Liver (tissue), 3 donors: ENCODE measurements at regions not wholly inside any gene's neighbourhood (a gene's known extent, or its start where the extent isn't known, plus 50 kb on each side); places are given as distances from the start of the nearest gene placed in this dataset.

Experiments
- ATF3 ChIP-seq: IDR thresholded peaks from 2 replicates; pipeline ENCODE4 v1.6.1; 2016; ENCODE audit warnings: antibody characterized with exemption
- CTCF ChIP-seq: fragments of 150-350 bp; IDR thresholded peaks from 2 replicates; pipeline ENCODE4 v1.5.1; 2017; ENCODE audit warnings: improper control_type of control experiment, low read depth, low read length; ENCODE audit not compliant: missing input control
- EGR1 ChIP-seq, 2 donors: IDR thresholded peaks; 2 replicates each; pipeline ENCODE4 v1.6.1; 2016 to 2018; ENCODE audit warnings: antibody characterized with exemption in 2 of 2, low read depth in 2 of 2
- FOXA1 ChIP-seq: IDR thresholded peaks from 2 replicates; pipeline ENCODE4 v1.6.1; 2016; ENCODE audit warnings: antibody characterized with exemption
- GABPA ChIP-seq, 2 donors: IDR thresholded peaks in 1 of 2; conservative IDR thresholded peaks in 1 of 2; 2 replicates each; pipeline ENCODE4 v1.6.1; 2016; ENCODE audit warnings: antibody characterized with exemption in 2 of 2, mild to moderate bottlenecking in 1 of 2, moderate library complexity in 1 of 2
- JUND ChIP-seq, 2 donors: IDR thresholded peaks; 2 replicates each; pipeline ENCODE4 v1.6.1; 2016; ENCODE audit warnings: antibody characterized with exemption in 2 of 2
- MAX ChIP-seq: IDR thresholded peaks from 2 replicates; pipeline ENCODE4 v1.6.1; 2016; ENCODE audit warnings: antibody characterized with exemption
- RAD21 ChIP-seq, 2 donors: IDR thresholded peaks; 2 replicates each; pipeline ENCODE4 v1.6.1; 2016; ENCODE audit warnings: antibody characterized with exemption in 2 of 2, mild to moderate bottlenecking in 2 of 2
- REST ChIP-seq: IDR thresholded peaks from 2 replicates; pipeline ENCODE4 v1.6.1; 2016; ENCODE audit warnings: antibody characterized with exemption, mild to moderate bottlenecking
- TAF1 ChIP-seq: conservative IDR thresholded peaks from 2 replicates; pipeline ENCODE4 v1.6.1; 2016; ENCODE audit warnings: antibody characterized with exemption, mild to moderate bottlenecking
- YY1 ChIP-seq: IDR thresholded peaks from 2 replicates; pipeline ENCODE4 v1.6.1; 2016; ENCODE audit warnings: antibody characterized with exemption, mild to moderate bottlenecking
- ZBTB33 ChIP-seq: IDR thresholded peaks from 2 replicates; pipeline ENCODE4 v1.6.1; 2016; ENCODE audit warnings: antibody characterized with exemption
- donor health status: healthy.
- donor health status: healthy.

GRCh38 chr17:73759734-73760438 lies 115.6 kb upstream of the SDK2 start:
- no peak for TF ChIP-seq TAF1
- TF ChIP-seq CTCF: no peak
- no peak for TF ChIP-seq GABPA (IDR thresholded peaks at IDR 0.05 in 1 of 2, conservative IDR thresholded peaks at IDR 0.05 in 1 of 2)
- no peak for TF ChIP-seq ZBTB33
- TF ChIP-seq YY1: no peak
- no peak for TF ChIP-seq ATF3
- TF ChIP-seq JUND (IDR thresholded peaks at IDR 0.05): no peak
- TF ChIP-seq FOXA1: no peak
- no peak for TF ChIP-seq EGR1 (IDR thresholded peaks at IDR 0.05; ENCODE audit: low read depth in 2 of 2)
- no peak for TF ChIP-seq MAX
- no peak for TF ChIP-seq REST
- TF ChIP-seq RAD21 (IDR thresholded peaks at IDR 0.05): no peak
